ENCODE measurements at regions not wholly inside any gene's neighbourhood (a gene's known extent, or its start where the extent isn't known, plus 50 kb on each side); places are given as distances from the start of the nearest gene placed in this dataset.
"Not testable (repeated sequence)": the region's sequence is repeated elsewhere in the genome, so short reads cannot be mapped to it uniquely, and the experiment has no call there.

- not testable (repeated sequence) for H3K4me3 Mint-ChIP-seq; H3K9me3 Mint-ChIP-seq; H3K27ac Mint-ChIP-seq; H3K4me1 Mint-ChIP-seq (ENCODE audit: low read depth); H3K36me3 Mint-ChIP-seq (ENCODE audit: low read depth); DNase-seq
- peaks cover 18% of the 10 kb centered on the region for H3K27me3 Mint-ChIP-seq
Measured at GRCh38 chr15:81716468-81716867, 329.4 kb downstream of the MEX3B start.

GRCh38 chr15:81710328-81710727 lies 335.5 kb downstream of the MEX3B start:
- DNase-seq, result no peak
- Mint-ChIP-seq H3K27me3 (peaks cover 5% of the 10 kb centered on the region), H3K9me3 (no peaks in the 10 kb centered on the region), H3K36me3 (ENCODE audit: low read depth) (no peaks in the 10 kb centered on the region), H3K27ac (no peak overlapping the region), H3K4me3 (no peak overlapping the region), H3K4me1 (ENCODE audit: low read depth) (peaks cover 2% of the 10 kb centered on the region)

- not testable (repeated sequence) for H3K4me1 Mint-ChIP-seq (ENCODE audit: low read depth); DNase-seq; H3K27me3 Mint-ChIP-seq; H3K27ac Mint-ChIP-seq; H3K36me3 Mint-ChIP-seq (ENCODE audit: low read depth); H3K4me3 Mint-ChIP-seq; H3K9me3 Mint-ChIP-seq
Measured at GRCh38 chr15:81706816-81707346, 332.9 kb upstream of the TMC3 start.

- not testable (repeated sequence) for H3K9me3 Mint-ChIP-seq; H3K4me3 Mint-ChIP-seq; DNase-seq; H3K36me3 Mint-ChIP-seq (ENCODE audit: low read depth); H3K27ac Mint-ChIP-seq; H3K4me1 Mint-ChIP-seq (ENCODE audit: low read depth); H3K27me3 Mint-ChIP-seq
Measured at GRCh38 chr15:81705727-81706126, 331.7 kb upstream of the TMC3 start.

- no peak for DNase-seq
- H3K4me3 Mint-ChIP-seq, result no peak overlapping the region
- no peaks in the 10 kb centered on the region for H3K36me3 Mint-ChIP-seq (ENCODE audit: low read depth)
- H3K27ac Mint-ChIP-seq, result no peak overlapping the region
- H3K9me3 Mint-ChIP-seq, result peaks cover 7% of the 10 kb centered on the region
- peaks cover 15% of the 10 kb centered on the region for H3K27me3 Mint-ChIP-seq
- H3K4me1 Mint-ChIP-seq (ENCODE audit: low read depth), result no peaks in the 10 kb centered on the region
Measured at GRCh38 chr15:81686021-81686420, 312.0 kb upstream of the TMC3 start.

GRCh38 chr15:81685237-81685636 lies 311.2 kb upstream of the TMC3 start:
- Mint-ChIP-seq H3K27me3 (peaks cover 20% of the 10 kb centered on the region), H3K27ac (no peak overlapping the region)

GRCh38 chr15:81680829-81681228 lies 306.8 kb upstream of the TMC3 start:
- H3K36me3 Mint-ChIP-seq (ENCODE audit: low read depth), result no peaks in the 10 kb centered on the region
- H3K27me3 Mint-ChIP-seq, result peaks cover 26% of the 10 kb centered on the region
- DNase-seq, result no peak
- no peak overlapping the region for H3K27ac Mint-ChIP-seq
- no peak overlapping the region for H3K4me3 Mint-ChIP-seq
- H3K4me1 Mint-ChIP-seq (ENCODE audit: low read depth), result no peaks in the 10 kb centered on the region
- peaks cover 21% of the 10 kb centered on the region for H3K9me3 Mint-ChIP-seq

More at GRCh38 chr15:81685237-81685636, 311.2 kb upstream of the TMC3 start:
- no peak for DNase-seq
- no peaks in the 10 kb centered on the region for H3K36me3 Mint-ChIP-seq (ENCODE audit: low read depth)
- no peaks in the 10 kb centered on the region for H3K4me1 Mint-ChIP-seq (ENCODE audit: low read depth)
- peaks cover 10% of the 10 kb centered on the region for H3K9me3 Mint-ChIP-seq
- no peak overlapping the region for H3K4me3 Mint-ChIP-seq

GRCh38 chr15:81666839-81667238 lies 292.8 kb upstream of the TMC3 start:
- H3K9me3 Mint-ChIP-seq, result no peaks in the 10 kb centered on the region
- peaks cover 4% of the 10 kb centered on the region for H3K27me3 Mint-ChIP-seq
- no peaks in the 10 kb centered on the region for H3K36me3 Mint-ChIP-seq (ENCODE audit: low read depth)
- H3K4me3 Mint-ChIP-seq, result no peak overlapping the region
- H3K4me1 Mint-ChIP-seq (ENCODE audit: low read depth), result no peaks in the 10 kb centered on the region
- no peak for DNase-seq
- no peak overlapping the region for H3K27ac Mint-ChIP-seq

GRCh38 chr15:81660976-81661375 lies 287.0 kb upstream of the TMC3 start:
- Mint-ChIP-seq H3K4me3 (no peak overlapping the region), H3K9me3 (no peaks in the 10 kb centered on the region), H3K27me3 (peaks cover 10% of the 10 kb centered on the region), H3K27ac (no peak overlapping the region), H3K4me1 (ENCODE audit: low read depth) (no peaks in the 10 kb centered on the region), H3K36me3 (ENCODE audit: low read depth) (no peaks in the 10 kb centered on the region)
- no peak for DNase-seq

- H3K36me3 Mint-ChIP-seq (ENCODE audit: low read depth), result no peaks in the 10 kb centered on the region
- no peak for DNase-seq
- no peak overlapping the region for H3K4me3 Mint-ChIP-seq
- H3K9me3 Mint-ChIP-seq, result no peaks in the 10 kb centered on the region
- H3K4me1 Mint-ChIP-seq (ENCODE audit: low read depth), result no peaks in the 10 kb centered on the region
- H3K27ac Mint-ChIP-seq, result no peak overlapping the region
- H3K27me3 Mint-ChIP-seq, result no peaks in the 10 kb centered on the region
Measured at GRCh38 chr15:81653259-81653658, 279.2 kb upstream of the TMC3 start.

- no peaks in the 10 kb centered on the region for H3K36me3 Mint-ChIP-seq (ENCODE audit: low read depth)
- H3K4me3 Mint-ChIP-seq, result no peak overlapping the region
- no peak for DNase-seq
- H3K9me3 Mint-ChIP-seq, result no peaks in the 10 kb centered on the region
- no peak overlapping the region for H3K27ac Mint-ChIP-seq
- H3K27me3 Mint-ChIP-seq, result peaks cover 6% of the 10 kb centered on the region
- H3K4me1 Mint-ChIP-seq (ENCODE audit: low read depth), result no peaks in the 10 kb centered on the region
Measured at GRCh38 chr15:81645470-81645869, 271.5 kb upstream of the TMC3 start.

GRCh38 chr15:81643771-81644170 lies 269.8 kb upstream of the TMC3 start:
- Mint-ChIP-seq H3K27ac (no peak overlapping the region), H3K27me3 (peaks cover 6% of the 10 kb centered on the region), H3K36me3 (ENCODE audit: low read depth) (no peaks in the 10 kb centered on the region), H3K4me3 (no peak overlapping the region), H3K4me1 (ENCODE audit: low read depth) (no peaks in the 10 kb centered on the region), H3K9me3 (no peaks in the 10 kb centered on the region)
- DNase-seq, result no peak

- H3K9me3 Mint-ChIP-seq, result no peaks in the 10 kb centered on the region
- H3K4me1 Mint-ChIP-seq (ENCODE audit: low read depth), result no peaks in the 10 kb centered on the region
- H3K4me3 Mint-ChIP-seq, result no peak overlapping the region
- H3K27ac Mint-ChIP-seq, result no peak overlapping the region
- peaks cover 6% of the 10 kb centered on the region for H3K27me3 Mint-ChIP-seq
- no peaks in the 10 kb centered on the region for H3K36me3 Mint-ChIP-seq (ENCODE audit: low read depth)
- no peak for DNase-seq
Measured at GRCh38 chr15:81642451-81642990, 268.5 kb upstream of the TMC3 start.

- not testable (repeated sequence) for H3K4me1 Mint-ChIP-seq (ENCODE audit: low read depth); H3K27me3 Mint-ChIP-seq; H3K36me3 Mint-ChIP-seq (ENCODE audit: low read depth); DNase-seq; H3K9me3 Mint-ChIP-seq; H3K4me3 Mint-ChIP-seq; H3K27ac Mint-ChIP-seq
Measured at GRCh38 chr15:81636064-81636463, 262.1 kb upstream of the TMC3 start.

- no peaks in the 10 kb centered on the region for H3K4me1 Mint-ChIP-seq (ENCODE audit: low read depth)
- no peaks in the 10 kb centered on the region for H3K36me3 Mint-ChIP-seq (ENCODE audit: low read depth)
- H3K9me3 Mint-ChIP-seq, result no peaks in the 10 kb centered on the region
- H3K4me3 Mint-ChIP-seq, result no peak overlapping the region
- peaks cover 2% of the 10 kb centered on the region for H3K27me3 Mint-ChIP-seq
- H3K27ac Mint-ChIP-seq, result no peak overlapping the region
- no peak for DNase-seq
Measured at GRCh38 chr15:81633889-81634288, 259.9 kb upstream of the TMC3 start.

GRCh38 chr15:81625896-81626295 lies 251.9 kb upstream of the TMC3 start:
- Mint-ChIP-seq H3K27ac (no peak overlapping the region), H3K4me3 (no peak overlapping the region), H3K4me1 (ENCODE audit: low read depth) (no peaks in the 10 kb centered on the region), H3K9me3 (peaks cover 6% of the 10 kb centered on the region), H3K27me3 (peaks cover 14% of the 10 kb centered on the region), H3K36me3 (ENCODE audit: low read depth) (no peaks in the 10 kb centered on the region)
- DNase-seq, result no peak
